Keratinocyte (primary cell): ENCODE measurements at regions not wholly inside any gene's neighbourhood (a gene's known extent, or its start where the extent isn't known, plus 50 kb on each side); places are given as distances from the start of the nearest gene placed in this dataset.

Experiments used
- DNase-seq: peaks from one replicate; pipeline ENCODE4 v3.0.0-alpha.2; 2011; ENCODE audit warnings: low read depth, missing footprints, low spot score
- FAIRE-seq: peaks from 2 replicates; lab custom pipeline; 2011; peaks lifted over from hg19 to GRCh38; lab: Jason Lieb, UNC
- H2AFZ ChIP-seq: 2 replicates; pipeline ENCODE4 v1.6.0; 2012; ENCODE audit warnings: low read length, control low read depth, inconsistent platforms; ENCODE audit not compliant: control insufficient read depth
- H3K27ac ChIP-seq: 2 replicates; pipeline ENCODE4 v1.5.1; 2011; ENCODE audit warnings: low read length; ENCODE audit not compliant: control insufficient read depth, insufficient read depth
- H3K27me3 ChIP-seq: 3 replicates; pipeline ENCODE4 v1.6.0; 2011; ENCODE audit warnings: low read length; ENCODE audit not compliant: control insufficient read depth, insufficient read depth; ENCODE audit errors: extremely low read depth
- H3K36me3 ChIP-seq, 2 experiments: 2 replicates in 1 of 2; 3 replicates in 1 of 2; pipeline ENCODE4 v1.5.1; 2011; ENCODE audit warnings: low read length in 2 of 2, mild to moderate bottlenecking in 1 of 2; ENCODE audit not compliant: control insufficient read depth in 2 of 2, insufficient read depth in 2 of 2; ENCODE audit errors: extremely low read depth in 1 of 2
- H3K4me1 ChIP-seq: 3 replicates; pipeline ENCODE4 v1.5.1; 2011; ENCODE audit warnings: low read length; ENCODE audit not compliant: control insufficient read depth, insufficient read depth; ENCODE audit errors: extremely low read depth
- H3K4me2 ChIP-seq: 3 replicates; pipeline ENCODE4 v1.6.0; 2011; ENCODE audit warnings: low read depth, low read length; ENCODE audit not compliant: control insufficient read depth, insufficient read depth; ENCODE audit errors: extremely low read depth
- H3K4me3 ChIP-seq, 3 experiments: fragments of 200-600 bp in 1 of 3; sonication (generic) in 1 of 3; 2 replicates in 2 of 3; 3 replicates in 1 of 3; pipeline ENCODE4 v1.5.1; 2011 to 2016; ENCODE audit warnings: low read length in 3 of 3, mild to moderate bottlenecking in 3 of 3, control low read depth in 2 of 3, inconsistent platforms in 1 of 3, low read depth in 1 of 3, mixed read lengths in 1 of 3, mixed run types in 1 of 3, moderate library complexity in 1 of 3; ENCODE audit not compliant: control insufficient read depth in 2 of 3, insufficient read depth in 2 of 3; ENCODE audit errors: extremely low read depth in 1 of 3
- H3K79me2 ChIP-seq: 2 replicates; pipeline ENCODE4 v1.6.0; 2012; ENCODE audit warnings: low read length; ENCODE audit not compliant: control insufficient read depth, insufficient read depth
- H3K9ac ChIP-seq: 3 replicates; pipeline ENCODE4 v1.6.0; 2011; ENCODE audit warnings: low read length; ENCODE audit not compliant: control insufficient read depth, insufficient read depth; ENCODE audit errors: extremely low read depth
- H3K9me1 ChIP-seq: 3 replicates; pipeline ENCODE4 v1.6.0; 2011; ENCODE audit warnings: low read length; ENCODE audit not compliant: control insufficient read depth, insufficient read depth; ENCODE audit errors: extremely low read depth
- H3K9me3 ChIP-seq: 2 replicates; pipeline ENCODE4 v1.5.1; 2012; ENCODE audit warnings: low read depth, low read length; ENCODE audit not compliant: control insufficient read depth
- H4K20me1 ChIP-seq: 3 replicates; pipeline ENCODE4 v1.6.0; 2011; ENCODE audit warnings: low read length; ENCODE audit not compliant: control insufficient read depth, insufficient read depth; ENCODE audit errors: extremely low read depth
- EZH2 ChIP-seq: IDR thresholded peaks from one replicate; pipeline ENCODE4 v1.6.1; 2012; ENCODE audit warnings: inconsistent platforms, mild to moderate bottlenecking, low read length, moderate library complexity
- dilution Hi-C: fragments of 300-500 bp; cut with MboI; formaldehyde crosslinking; loops from one replicate; pipeline ENCODE4 v1.7.0; 2020; ENCODE audit warnings: low sequenced_read_pairs; ENCODE audit not compliant: extremely low pct_ligation_motif_present
- TF ChIP-seq, protein P1 (sequence below), 3 experiments: IDR thresholded peaks in 1 of 3; conservative IDR thresholded peaks in 1 of 3; optimal IDR thresholded peaks in 1 of 3; 2 replicates in 2 of 3; 3 replicates in 1 of 3; pipeline versions ENCODE3 to v1.5.1; 2011; ENCODE audit warnings: low read length in 3 of 3, mild to moderate bottlenecking in 3 of 3, moderate library complexity in 2 of 3, control low read depth in 1 of 3, inconsistent platforms in 1 of 3; ENCODE audit not compliant: insufficient read depth in 2 of 3; ENCODE audit errors: extremely low read depth in 1 of 3

DNA sequence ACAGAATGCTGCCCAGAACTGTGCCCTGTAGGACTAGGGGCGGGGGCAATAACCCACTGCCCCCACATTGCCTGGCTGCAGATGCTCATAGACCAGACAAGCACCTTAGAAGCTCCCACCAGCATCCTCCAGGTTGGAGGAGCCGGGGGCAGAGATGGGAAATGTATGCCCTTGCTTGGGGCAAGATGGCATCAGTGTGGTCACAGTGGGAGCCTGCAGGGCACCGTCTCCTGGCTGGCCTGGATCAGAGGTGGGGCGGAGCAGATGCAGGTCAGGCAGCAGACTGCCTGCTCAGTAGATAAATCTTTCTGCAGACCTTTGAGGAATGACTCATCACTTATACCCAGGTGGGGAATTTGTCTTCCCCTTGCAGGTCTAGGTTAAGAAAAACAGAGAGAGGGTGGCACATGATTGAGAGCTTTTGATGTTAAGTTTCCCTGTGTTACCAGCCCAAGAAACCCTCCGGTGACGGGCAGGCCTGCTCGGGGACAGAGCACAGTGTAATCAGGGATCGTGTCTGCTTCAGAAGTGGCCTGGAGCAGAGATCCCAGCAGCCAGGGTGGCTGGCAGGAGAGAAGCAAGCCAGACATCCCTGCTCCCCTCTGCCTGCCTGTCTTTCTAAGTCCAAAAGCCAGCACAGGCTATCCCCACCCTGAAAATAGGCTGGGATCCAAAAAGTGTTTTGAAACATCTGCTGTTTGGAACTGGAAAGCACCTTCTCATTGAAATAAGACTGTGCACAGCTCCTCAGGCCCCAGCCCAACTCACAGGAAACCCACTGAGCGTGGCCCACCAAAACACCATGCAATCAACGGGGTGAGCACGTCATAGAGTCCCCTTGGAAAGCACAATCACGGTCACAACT lies 50.7 kb upstream of the RPL38 start:
- H4K20me1 ChIP-seq = no peaks in the 10 kb centered on the region
- no peak for TF ChIP-seq EZH2
- TF ChIP-seq, protein P1, sequence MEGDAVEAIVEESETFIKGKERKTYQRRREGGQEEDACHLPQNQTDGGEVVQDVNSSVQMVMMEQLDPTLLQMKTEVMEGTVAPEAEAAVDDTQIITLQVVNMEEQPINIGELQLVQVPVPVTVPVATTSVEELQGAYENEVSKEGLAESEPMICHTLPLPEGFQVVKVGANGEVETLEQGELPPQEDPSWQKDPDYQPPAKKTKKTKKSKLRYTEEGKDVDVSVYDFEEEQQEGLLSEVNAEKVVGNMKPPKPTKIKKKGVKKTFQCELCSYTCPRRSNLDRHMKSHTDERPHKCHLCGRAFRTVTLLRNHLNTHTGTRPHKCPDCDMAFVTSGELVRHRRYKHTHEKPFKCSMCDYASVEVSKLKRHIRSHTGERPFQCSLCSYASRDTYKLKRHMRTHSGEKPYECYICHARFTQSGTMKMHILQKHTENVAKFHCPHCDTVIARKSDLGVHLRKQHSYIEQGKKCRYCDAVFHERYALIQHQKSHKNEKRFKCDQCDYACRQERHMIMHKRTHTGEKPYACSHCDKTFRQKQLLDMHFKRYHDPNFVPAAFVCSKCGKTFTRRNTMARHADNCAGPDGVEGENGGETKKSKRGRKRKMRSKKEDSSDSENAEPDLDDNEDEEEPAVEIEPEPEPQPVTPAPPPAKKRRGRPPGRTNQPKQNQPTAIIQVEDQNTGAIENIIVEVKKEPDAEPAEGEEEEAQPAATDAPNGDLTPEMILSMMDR (optimal IDR thresholded peaks at IDR 0.05 in 1 of 3, IDR thresholded peaks at IDR 0.05 in 1 of 3, conservative IDR thresholded peaks at IDR 0.05 in 1 of 3; ENCODE audit: extremely low read depth in 1 of 3, insufficient read depth in 2 of 3, low read length in 3 of 3) = no peak
- no peaks in the 10 kb centered on the region for H3K36me3 ChIP-seq
- no peaks in the 10 kb centered on the region for H3K9me3 ChIP-seq
- no peak overlapping the region for H3K4me2 ChIP-seq
- H3K27me3 ChIP-seq = no peaks in the 10 kb centered on the region
- H3K4me1 ChIP-seq = no peaks in the 10 kb centered on the region
- no peak overlapping the region for H2AFZ ChIP-seq
- dilution Hi-C loops = no loop called here
- no peak overlapping the region for H3K27ac ChIP-seq
- DNase-seq = no peak
- H3K9ac ChIP-seq = no peak overlapping the region
- FAIRE-seq = no peak
- no peaks in the 10 kb centered on the region for H3K9me1 ChIP-seq
- H3K4me3 ChIP-seq = no peak overlapping the region
- H3K79me2 ChIP-seq = no peaks in the 10 kb centered on the region

DNA sequence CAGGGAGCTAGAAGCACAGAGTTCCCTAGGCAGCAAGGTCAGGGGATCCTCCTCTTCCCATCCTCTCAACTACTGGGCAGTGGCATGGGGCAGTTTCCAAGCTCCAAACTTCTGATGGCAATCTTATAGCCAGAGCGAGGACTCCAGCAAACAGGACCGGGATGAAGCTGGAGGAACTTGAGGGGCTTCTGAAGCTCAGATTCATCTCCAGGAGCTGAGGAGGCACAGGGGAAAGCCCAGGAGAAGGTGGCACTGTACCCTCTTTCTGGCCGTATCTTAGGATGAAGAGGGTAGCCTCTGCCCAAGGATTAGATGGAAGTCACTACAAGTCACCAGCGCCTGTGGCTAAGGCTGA lies 50.0 kb upstream of the RPL38 start:
- Histone ChIP-seq H3K9ac (no peak overlapping the region), H2AFZ (no peak overlapping the region), H3K4me2 (no peak overlapping the region), H3K9me1 (no peaks in the 10 kb centered on the region), H3K4me3 (no peak overlapping the region), H3K27ac (no peak overlapping the region), H4K20me1 (no peaks in the 10 kb centered on the region), H3K79me2 (no peaks in the 10 kb centered on the region), H3K27me3 (no peaks in the 10 kb centered on the region), H3K36me3 (no peaks in the 10 kb centered on the region), H3K4me1 (no peaks in the 10 kb centered on the region), H3K9me3 (no peaks in the 10 kb centered on the region)
- dilution Hi-C loops = no loop called here
- FAIRE-seq (no peak), DNase-seq (no peak)
- no peak for TF ChIP-seq EZH2
- TF ChIP-seq, protein P1 (optimal IDR thresholded peaks at IDR 0.05 in 1 of 3, IDR thresholded peaks at IDR 0.05 in 1 of 3, conservative IDR thresholded peaks at IDR 0.05 in 1 of 3; ENCODE audit: extremely low read depth in 1 of 3, insufficient read depth in 2 of 3, low read length in 3 of 3) = no peak
